NCI-H345 treated with DMSO at 0.1 percent for 48 hours (cell line): ENCODE measurements at regions not wholly inside any gene's neighbourhood (a gene's known extent, or its start where the extent isn't known, plus 50 kb on each side); places are given as distances from the start of the nearest gene placed in this dataset.

ENCODE experiments used
- DNase-seq: peaks from one replicate; lab custom pipeline; 2025; ENCODE audit not compliant: unreplicated experiment; lab: John Stamatoyannopoulos, UW

- no peak for DNase-seq
These were observed 87.0 kb upstream of the CXCR4 start for GRCh38 chr2:136204971-136205370.

DNA sequence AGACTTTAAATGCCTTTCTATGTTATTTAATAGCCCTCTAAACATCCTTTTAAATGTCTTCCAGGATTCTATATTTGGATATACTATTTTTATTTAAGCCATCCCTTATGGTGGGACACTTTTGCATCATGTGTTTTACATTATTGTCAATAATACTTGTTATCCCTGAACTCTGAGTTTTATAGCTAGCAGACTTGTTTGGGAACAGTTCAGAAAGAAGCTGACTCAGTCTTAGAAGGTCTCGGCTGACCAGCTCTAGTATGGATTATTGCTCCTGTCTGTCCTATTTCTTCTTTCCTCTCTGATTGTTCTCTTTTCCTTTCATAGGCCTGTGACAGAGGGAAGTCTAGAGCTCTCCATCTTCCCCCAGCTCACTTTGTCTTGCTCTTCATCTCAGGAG is 77.3 kb upstream of the CXCR4 start:
- DNase-seq = no peak

GRCh38 chr2:136191041-136191440 is 73.1 kb upstream of the CXCR4 start:
- no peak for DNase-seq

GRCh38 chr2:136189221-136189782 is 71.4 kb upstream of the CXCR4 start:
- DNase-seq = no peak

- DNase-seq = no peak
These were observed 70.1 kb upstream of the CXCR4 start for GRCh38 chr2:136188086-136188485.

- DNase-seq = no peak
These were observed 68.2 kb upstream of the CXCR4 start for GRCh38 chr2:136185981-136186776.

DNA sequence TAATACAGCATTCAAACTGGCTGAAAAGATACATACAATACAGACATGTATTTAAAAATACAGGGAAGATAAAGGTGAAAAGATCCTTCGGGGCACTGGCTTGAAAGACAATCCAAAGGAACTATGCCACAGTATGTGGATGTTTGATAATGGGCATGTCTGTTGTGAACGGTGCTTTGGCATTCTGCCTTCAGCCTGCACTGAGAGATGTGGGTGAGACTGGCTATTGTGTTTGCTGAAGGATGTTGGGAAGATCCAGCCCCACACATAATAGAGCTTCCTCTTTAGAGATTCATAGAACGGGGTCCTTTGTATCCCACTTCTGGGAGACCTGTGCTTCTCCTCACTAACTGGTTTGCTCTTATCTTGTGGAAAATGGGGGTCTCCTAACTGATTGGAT is 65.1 kb upstream of the CXCR4 start:
- no peak for DNase-seq

GRCh38 chr2:136182315-136182714 is 64.4 kb upstream of the CXCR4 start:
- no peak for DNase-seq

- DNase-seq = no peak
These were observed 61.6 kb upstream of the CXCR4 start for GRCh38 chr2:136179602-136179975.

- no peak for DNase-seq
These were observed 61.1 kb upstream of the CXCR4 start for GRCh38 chr2:136178941-136179601.

GRCh38 chr2:136175868-136176267 is 57.9 kb upstream of the CXCR4 start:
- no peak for DNase-seq

DNA sequence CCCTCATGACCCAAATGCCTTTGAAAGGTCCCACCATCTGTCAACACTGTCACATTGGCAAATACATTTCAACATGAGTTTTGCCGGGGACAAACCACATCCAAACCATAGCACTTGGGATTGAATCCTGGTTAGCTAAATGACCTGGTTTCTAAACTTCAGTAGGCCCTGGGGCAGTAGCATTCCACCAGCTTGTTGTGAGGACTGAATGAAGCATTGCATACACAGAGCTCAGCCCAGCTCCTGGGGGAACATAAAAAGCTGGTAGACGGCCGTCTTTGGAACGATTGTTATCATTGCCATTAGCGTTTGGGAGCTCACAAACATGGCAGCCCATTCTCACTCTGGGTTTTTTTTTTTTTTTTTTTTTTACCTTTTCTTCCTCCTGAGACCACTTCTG is 57.5 kb upstream of the CXCR4 start:
- no peak for DNase-seq

DNA sequence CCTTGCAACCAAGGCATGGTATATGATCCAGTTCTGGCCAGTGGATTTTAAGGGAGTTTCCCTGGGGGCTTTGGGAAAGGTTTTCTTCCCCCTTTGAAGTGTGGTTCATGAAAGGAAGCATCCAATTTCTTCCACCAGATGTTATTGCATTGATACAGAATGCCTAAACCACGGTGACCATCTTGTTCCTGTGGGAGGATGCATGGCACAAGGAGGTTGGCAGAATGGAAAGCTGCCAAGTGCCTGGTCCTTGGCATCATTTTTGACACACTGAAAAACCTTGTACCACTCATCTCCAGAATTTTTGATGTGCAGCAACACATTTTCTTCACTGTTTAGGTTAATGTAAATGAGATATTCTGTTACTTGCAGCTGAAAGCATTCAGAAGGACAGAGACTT is 55.2 kb upstream of the CXCR4 start:
- DNase-seq = no peak

DNA sequence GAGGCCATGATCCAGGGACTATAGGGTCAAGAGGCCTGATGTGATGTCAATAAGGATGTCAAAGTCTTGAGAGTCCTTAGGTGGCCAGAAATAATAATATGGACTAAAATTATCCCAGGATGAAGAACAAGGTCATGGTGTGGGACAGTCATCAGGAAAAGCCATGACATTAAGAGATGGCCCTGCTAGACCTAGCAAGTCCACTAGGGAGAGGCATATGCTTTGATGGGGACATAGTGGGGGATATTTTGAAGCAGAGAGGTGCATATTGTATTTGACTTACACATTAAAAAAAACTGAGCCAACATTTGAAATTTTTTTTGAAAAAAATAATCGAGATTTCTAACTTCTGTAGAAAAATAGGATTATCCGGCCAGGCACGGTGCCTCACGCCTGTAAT is 53.3 kb upstream of the CXCR4 start:
- DNase-seq = no peak

DNA sequence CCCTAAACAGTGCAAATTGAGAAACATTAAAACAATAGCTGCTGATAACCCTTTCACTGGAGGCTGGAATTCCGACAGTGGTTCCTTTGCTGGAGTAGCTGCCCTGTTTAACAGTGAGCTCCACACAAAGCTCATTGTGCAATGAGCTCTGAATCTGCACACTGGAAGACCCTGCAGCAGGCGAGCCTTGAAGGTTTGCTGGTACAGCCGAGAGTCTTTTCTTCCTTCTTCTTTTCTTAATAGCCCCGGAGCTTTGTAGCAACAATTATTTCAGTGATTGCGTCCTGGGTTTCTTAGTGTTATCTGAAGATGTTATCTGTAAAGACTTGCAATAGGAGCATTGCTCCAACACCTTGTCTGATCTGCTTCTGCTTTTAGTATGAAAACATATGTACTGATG is 50.8 kb upstream of the CXCR4 start:
- no peak for DNase-seq

GRCh38 chr2:136167721-136168475 is 49.9 kb upstream of the CXCR4 start:
- DNase-seq = no peak
